Body of pancreas (tissue), 4 donors: ENCODE measurements at regions not wholly inside any gene's neighbourhood (a gene's known extent, or its start where the extent isn't known, plus 50 kb on each side); places are given as distances from the start of the nearest gene placed in this dataset.
A peak's percentile ranks its signal among the peaks of the same experiment; 100 is the strongest.

ENCODE experiments used
- ATAC-seq: fragments of 150-250 bp; one replicate; pipeline ENCODE4 v1.9.1; 2016
- DNase-seq, 4 donors: peaks; one replicate each; pipeline ENCODE4 v3.0.0-alpha.2; 2019
- H3K27ac ChIP-seq, 4 donors: fragments of 200-600 bp; sonication (generic); 1 replicate in 3 of 4; 2 replicates in 1 of 4; pipeline versions ENCODE4 v1.5.1 to v1.6.1; 2016 to 2019; ENCODE audit warnings: mild to moderate bottlenecking in 1 of 4, mixed read lengths in 1 of 4, moderate library complexity in 1 of 4
- H3K27me3 ChIP-seq, 2 donors: fragments of 200-600 bp; sonication (generic); one replicate each; pipeline ENCODE4 v1.6.0; 2016; ENCODE audit warnings: mild to moderate bottlenecking in 1 of 2
- H3K36me3 ChIP-seq, 2 donors: fragments of 200-600 bp; sonication (generic); replicated peaks in 1 of 2; 2 replicates each; pipeline ENCODE4 v1.5.1; 2016; ENCODE audit warnings: low read depth in 2 of 2; ENCODE audit not compliant: insufficient read depth in 1 of 2
- H3K4me1 ChIP-seq: fragments of 200-600 bp; sonication (generic); one replicate; pipeline ENCODE4 v1.6.0; 2016
- H3K4me3 ChIP-seq, 2 donors: fragments of 200-600 bp; sonication (generic); 1 replicate in 1 of 2; 2 replicates in 1 of 2; pipeline ENCODE4 v1.5.1; 2016 to 2019
- H3K9me3 ChIP-seq, 3 donors: fragments of 200-600 bp; sonication (generic); 1 replicate in 2 of 3; 2 replicates in 1 of 3; pipeline ENCODE4 v1.5.1; 2016
- CTCF ChIP-seq, 7 experiments: fragments of 450-650 bp in 4 of 7; fragments of 200-600 bp in 3 of 7; sonication (generic) in 3 of 7; IDR thresholded peaks; one replicate each; pipeline ENCODE4 v1.5.1; 2016 to 2019; ENCODE audit warnings: antibody characterized with exemption in 7 of 7
- POLR2A ChIP-seq, 3 donors: fragments of 450-650 bp; IDR thresholded peaks; one replicate each; pipeline ENCODE4 v1.6.1; 2016; ENCODE audit warnings: antibody characterized with exemption in 3 of 3, mild to moderate bottlenecking in 2 of 3
- WGBS, 2 donors: methylation state at CpG; one replicate each; pipeline ENCODE4 v1.1.5; 2017; 5-methylcytosine and 5-hydroxymethylcytosine counted together
- intact Hi-C: fragments of 100-400 bp; cut with DNase I; formaldehyde crosslinking; loops from one replicate; pipeline ENCODE4 v1.15.1; 2023

- Histone ChIP-seq H3K27me3 (no peaks in the 10 kb centered on the region), H3K9me3 (no peaks in the 10 kb centered on the region), H3K4me3 (no peak overlapping the region), H3K4me1 (peaks cover 57% of the 10 kb centered on the region), H3K27ac (peak overlapping the region; percentile 92 to 98 (median 96)), H3K36me3 (no peaks in the 10 kb centered on the region)
- WGBS, 2 donors, result 26 to 30% methylated on average over 15 to 19 of the region's 19 CpGs
- ATAC-seq (peak; percentile 28), DNase-seq (peak; percentile 53 to 68 (median 60))
- TF ChIP-seq CTCF (IDR thresholded peaks at IDR 0.05) (no peak), POLR2A (IDR thresholded peaks at IDR 0.05) (no peak)
- intact Hi-C loops, result no loop called here
Observed at GRCh38 chr17:72502371-72503341, 381.8 kb downstream of the SOX9 start.

- no peaks in the 10 kb centered on the region for H3K27me3 ChIP-seq
- DNase-seq (no peak), ATAC-seq (no peak)
- no peaks in the 10 kb centered on the region for H3K36me3 ChIP-seq
- intact Hi-C loops, result no loop called here
- no peak for TF ChIP-seq CTCF (IDR thresholded peaks at IDR 0.05)
- no peak for TF ChIP-seq POLR2A (IDR thresholded peaks at IDR 0.05)
- H3K4me1 ChIP-seq, result peaks cover 52% of the 10 kb centered on the region
- WGBS, 2 donors, result 77 to 84% methylated on average over 6 of the region's 6 CpGs
- no peak overlapping the region for H3K4me3 ChIP-seq
- H3K9me3 ChIP-seq, result no peaks in the 10 kb centered on the region
- peak overlapping the region; percentile 92 to 98 (median 96) for H3K27ac ChIP-seq
Observed at GRCh38 chr17:72503556-72503955, 382.7 kb downstream of the SOX9 start.

- Histone ChIP-seq H3K4me1 (peaks cover 41% of the 10 kb centered on the region), H3K9me3 (no peaks in the 10 kb centered on the region), H3K4me3 (no peak overlapping the region), H3K27ac (no peak overlapping the region), H3K27me3 (no peaks in the 10 kb centered on the region), H3K36me3 (no peaks in the 10 kb centered on the region)
- DNase-seq (no peak), ATAC-seq (no peak)
- 90% methylated on average over 4 of the region's 4 CpGs for WGBS, 2 donors
- TF ChIP-seq CTCF (IDR thresholded peaks at IDR 0.05), result no peak
- TF ChIP-seq POLR2A (IDR thresholded peaks at IDR 0.05), result no peak
- intact Hi-C loops, result no loop called here
Observed at GRCh38 chr17:72504783-72505182, 384.0 kb downstream of the SOX9 start.

- TF ChIP-seq POLR2A (IDR thresholded peaks at IDR 0.05) (no peak), CTCF (IDR thresholded peaks at IDR 0.05) (no peak)
- H3K36me3 ChIP-seq, result no peaks in the 10 kb centered on the region
- peaks cover 39% of the 10 kb centered on the region for H3K4me1 ChIP-seq
- no peaks in the 10 kb centered on the region for H3K27me3 ChIP-seq
- intact Hi-C loops, result no loop called here
- H3K4me3 ChIP-seq, result no peak overlapping the region
- WGBS, 2 donors, result 79 to 90% methylated on average over 12 of the region's 12 CpGs
- no peaks in the 10 kb centered on the region for H3K9me3 ChIP-seq
- DNase-seq (no peak), ATAC-seq (no peak)
- no peak overlapping the region for H3K27ac ChIP-seq
Observed at GRCh38 chr17:72506773-72507172, 386.0 kb downstream of the SOX9 start.
